ENCODE measurements at regions not wholly inside any gene's neighbourhood (a gene's known extent, or its start where the extent isn't known, plus 50 kb on each side); places are given as distances from the start of the nearest gene placed in this dataset.
"Not testable (repeated sequence)": the region's sequence is repeated elsewhere in the genome, so short reads cannot be mapped to it uniquely, and the experiment has no call there.

- Histone ChIP-seq H3K79me2 (ENCODE audit: control insufficient read depth, insufficient read depth, low read length) (peaks cover 57% of the 10 kb centered on the region), H3K36me3 (ENCODE audit: control insufficient read depth, insufficient read depth, low read length) (peaks cover 28% of the 10 kb centered on the region; the same call in 2 of the 3 replicates)
- POLR2A ChIA-PET: interaction anchor here (2.6 kb wide), 1 partner anchor 8 kb away, joined by 6 read pairs; no protein-coding TSS in a partner anchor
- CTCF ChIA-PET (ENCODE audit: low intra/inter-chr PET ratio); ATAC-seq; H3K9me3 ChIP-seq (replicated peaks; ENCODE audit: control insufficient read depth, insufficient read depth, low read depth, low read length); H3K9me1 ChIP-seq (ENCODE audit: control insufficient read depth, insufficient read depth, low read length); H3K4me1 ChIP-seq (replicated peaks in 1 of 2; ENCODE audit: control insufficient read depth in 2 of 2, insufficient read depth in 2 of 2, low read length in 2 of 2); H3K4me3 ChIP-seq; H4K20me1 ChIP-seq (replicated peaks; ENCODE audit: control insufficient read depth, insufficient read depth, low read length); H3K27me3 ChIP-seq (ENCODE audit: control insufficient read depth in 2 of 2, insufficient read depth in 2 of 2, low read length in 2 of 2); H3K4me2 ChIP-seq (ENCODE audit: insufficient read depth, low read length); H3K9ac ChIP-seq (ENCODE audit: insufficient read depth in 1 of 2, low read depth in 2 of 2, low read length in 2 of 2); H3K27ac ChIP-seq (ENCODE audit: extremely low read depth, low read depth, low read length); H2AFZ ChIP-seq (ENCODE audit: low read depth, low read length); FAIRE-seq; in situ Hi-C loops (cut with MboI); intact Hi-C loops (cut with micrococcal nuclease); DNase-seq (ENCODE audit: extremely low read depth in 1 of 4, low spot score in 3 of 4); BruUV-seq (replicated peaks): not testable (repeated sequence)
- WGBS (ENCODE audit: insufficient coverage, low coverage, missing lambda C conversion rate): 100% methylated on average over 1 of the region's 2 CpGs
- peak; percentile 71 for TF ChIP-seq BCOR (IDR thresholded peaks at IDR 0.05)
Measured at GRCh38 chr17:27099266-27099665, 194.6 kb upstream of the WSB1 start.

GRCh38 chr17:27104605-27105221 is 189.2 kb upstream of the WSB1 start:
- peak overlapping the region; percentile 58 to 65 for H3K9ac ChIP-seq (ENCODE audit: insufficient read depth in 1 of 2, low read depth in 2 of 2, low read length in 2 of 2)
- ATAC-seq; FAIRE-seq; CTCF ChIA-PET (ENCODE audit: low intra/inter-chr PET ratio); H3K9me3 ChIP-seq (replicated peaks; ENCODE audit: control insufficient read depth, insufficient read depth, low read depth, low read length); H3K27me3 ChIP-seq (ENCODE audit: control insufficient read depth in 2 of 2, insufficient read depth in 2 of 2, low read length in 2 of 2); in situ Hi-C loops (cut with MboI); intact Hi-C loops (cut with micrococcal nuclease); H3K9me1 ChIP-seq (ENCODE audit: control insufficient read depth, insufficient read depth, low read length); H4K20me1 ChIP-seq (replicated peaks; ENCODE audit: control insufficient read depth, insufficient read depth, low read length); BruUV-seq (replicated peaks); TF ChIP-seq TOE1 (CRISPR knock-in tag; IDR thresholded peaks at IDR 0.05; ENCODE audit: borderline replicate concordance, low read depth): not testable (repeated sequence)
- H3K4me1 ChIP-seq (replicated peaks in 1 of 2; ENCODE audit: control insufficient read depth in 2 of 2, insufficient read depth in 2 of 2, low read length in 2 of 2): peaks cover 0 to 32% of the 10 kb centered on the region in 2 experiments; a peak in 4 of 5 replicates
- peaks cover 60% of the 10 kb centered on the region for H3K79me2 ChIP-seq (ENCODE audit: control insufficient read depth, insufficient read depth, low read length)
- POLR2A ChIA-PET: interaction anchor here (0.6 to 2.7 kb wide), 4 partner anchors 11 to 551 kb away, joined by 3 to 31 read pairs (median 3); no protein-coding TSS in a partner anchor
- H3K4me2 ChIP-seq (ENCODE audit: insufficient read depth, low read length): peak overlapping the region; percentile 68
- peak in 1 of 4 experiments; percentile 63 for DNase-seq (ENCODE audit: extremely low read depth in 1 of 4, low spot score in 3 of 4)
- peak overlapping the region; percentile 79; the same call in 1 of the 2 replicates for H2AFZ ChIP-seq (ENCODE audit: low read depth, low read length)
- H3K4me3 ChIP-seq: peak overlapping the region; percentile 34
- H3K36me3 ChIP-seq (ENCODE audit: control insufficient read depth, insufficient read depth, low read length): peaks cover 16% of the 10 kb centered on the region
- 3% methylated on average over 13 of the region's 31 CpGs for WGBS (ENCODE audit: insufficient coverage, low coverage, missing lambda C conversion rate)
- H3K27ac ChIP-seq (ENCODE audit: extremely low read depth, low read depth, low read length): peak overlapping the region; percentile 83
- TF ChIP-seq SOX6 (IDR thresholded peaks at IDR 0.05) (peak; percentile 30; the same call in 1 of the 2 replicates), YY1 (IDR thresholded peaks at IDR 0.05; ENCODE audit: borderline replicate concordance in 1 of 3, control insufficient read depth in 1 of 3, extremely low read depth in 1 of 3, insufficient read depth in 3 of 3, insufficient read length in 1 of 3, insufficient replicate concordance in 2 of 3, low read depth in 1 of 3, low read length in 2 of 3) (peak in 2 of 3 experiments; percentile 42 to 83), HLTF (IDR thresholded peaks at IDR 0.05) (0 out of 2 replicates have a peak, but pooled peaks have one; percentile 39), CTBP1 (IDR thresholded peaks at IDR 0.05; ENCODE audit: borderline replicate concordance) (peak; percentile 52; the same call in 1 of the 2 replicates), SMAD3 (CRISPR knock-in tag; conservative IDR thresholded peaks at IDR 0.05) (0 out of 2 replicates have a peak, but pooled peaks have one; percentile 15), AFF1 (IDR thresholded peaks at IDR 0.05; ENCODE audit: low read depth in 1 of 2, partially characterized antibody in 2 of 2) (peak in 1 of 2 experiments; percentile 66), TOE1 (IDR thresholded peaks at IDR 0.05; ENCODE audit: borderline replicate concordance) (0 out of 2 replicates have a peak, but pooled peaks have one; percentile 24), ATF7 (IDR thresholded peaks at IDR 0.05) (peak; percentile 43; the same call in 1 of the 2 replicates), NFRKB (IDR thresholded peaks at IDR 0.05; ENCODE audit: low read depth) (peak; percentile 95; the same call in 1 of the 2 replicates)

Measured in K562 (cell line).